K562 (cell line): ENCODE measurements at regions not wholly inside any gene's neighbourhood (a gene's known extent, or its start where the extent isn't known, plus 50 kb on each side); places are given as distances from the start of the nearest gene placed in this dataset.

Source experiments
- CBFA2T3 ChIP-seq: fragments of 450-650 bp; IDR thresholded peaks from 2 replicates; pipeline ENCODE4 v1.6.1; 2017
- CSDE1 ChIP-seq, 2 experiments: fragments of 450-650 bp; IDR thresholded peaks; 2 replicates each; pipeline ENCODE4 v1.6.1; 2016; ENCODE audit warnings: mild to moderate bottlenecking in 1 of 2
- FOXJ3 ChIP-seq: sonication (generic); formaldehyde crosslinking; IDR thresholded peaks from 2 replicates; pipeline ENCODE4 v1.4.0; 2020; ENCODE audit warnings: mild to moderate bottlenecking, missing genetic modification reagents
- MTA2 ChIP-seq: fragments of 450-650 bp; IDR thresholded peaks from 2 replicates; pipeline ENCODE4 v1.6.1; 2016; ENCODE audit warnings: low read depth
- POLR2B ChIP-seq: fragments of 450-650 bp; IDR thresholded peaks from 2 replicates; pipeline ENCODE4 v1.6.1; 2018; ENCODE audit warnings: low read depth; ENCODE audit not compliant: partially characterized antibody
- RBM22 ChIP-seq: fragments of 200-400 bp; formaldehyde crosslinking; IDR thresholded peaks from 2 replicates; pipeline ENCODE4 v1.6.1; 2018; ENCODE audit warnings: low read length, low read depth; ENCODE audit not compliant: poor library complexity, severe bottlenecking
- SAP30 ChIP-seq: fragments of 200-600 bp; sonication (generic); IDR thresholded peaks from 2 replicates; pipeline ENCODE4 v1.6.1; 2012; ENCODE audit warnings: borderline replicate concordance, low read depth, mild to moderate bottlenecking, moderate library complexity, low read length, control low read depth, inconsistent platforms; ENCODE audit not compliant: insufficient read depth, poor library complexity, severe bottlenecking
- TEAD1 ChIP-seq, 2 experiments: fragments of 450-650 bp in 1 of 2; sonication (generic) in 1 of 2; formaldehyde crosslinking; IDR thresholded peaks; 2 replicates each; pipeline versions ENCODE4 v1.4.0 to v1.8.0; 2020 to 2022; ENCODE audit warnings: mild to moderate bottlenecking in 2 of 2, missing genetic modification reagents in 1 of 2
- THRAP3 ChIP-seq: fragments of 450-650 bp; IDR thresholded peaks from 2 replicates; pipeline ENCODE4 v1.6.1; 2016; ENCODE audit warnings: mild to moderate bottlenecking, inconsistent platforms, borderline replicate concordance
- YBX1 ChIP-seq: fragments of 450-650 bp; IDR thresholded peaks from 2 replicates; pipeline ENCODE4 v1.7.1; 2016; ENCODE audit warnings: mild to moderate bottlenecking
- ZNF217 ChIP-seq: sonication (generic); formaldehyde crosslinking; IDR thresholded peaks from 2 replicates; pipeline ENCODE4 v1.8.0; 2022; ENCODE audit warnings: mild to moderate bottlenecking, missing genetic modification reagents
- TF ChIP-seq, protein P1 (sequence below), 2 experiments: IDR thresholded peaks; 2 replicates each; pipeline ENCODE4 v1.6.1; 2011; ENCODE audit warnings: borderline replicate concordance in 1 of 2, control low read depth in 1 of 2, low read depth in 1 of 2, low read length in 1 of 2, mild to moderate bottlenecking in 1 of 2, mixed read lengths in 1 of 2, moderate library complexity in 1 of 2; ENCODE audit not compliant: insufficient read depth in 1 of 2, insufficient read length in 1 of 2, poor library complexity in 1 of 2, severe bottlenecking in 1 of 2; ENCODE audit errors: extremely low read depth in 1 of 2
- TF ChIP-seq, protein P2 (sequence below), 2 experiments: fragments of 150-350 bp in 1 of 2; IDR thresholded peaks; 2 replicates each; pipeline ENCODE4 v1.6.1; 2012 to 2016; ENCODE audit warnings: low read depth in 2 of 2, low read length in 2 of 2, mild to moderate bottlenecking in 1 of 2, moderate library complexity in 1 of 2
- TF ChIP-seq, protein P3 (sequence below), 2 experiments: fragments of 450-650 bp; IDR thresholded peaks; 2 replicates each; pipeline ENCODE4 v1.6.1; 2018; ENCODE audit warnings: mild to moderate bottlenecking in 2 of 2, low read depth in 1 of 2; ENCODE audit not compliant: partially characterized antibody in 2 of 2
- TF ChIP-seq, protein P4 (sequence below): IDR thresholded peaks from 3 replicates; pipeline ENCODE4 v1.6.1; 2011; ENCODE audit warnings: borderline replicate concordance, mild to moderate bottlenecking; ENCODE audit not compliant: insufficient read length, insufficient read depth

DNA sequence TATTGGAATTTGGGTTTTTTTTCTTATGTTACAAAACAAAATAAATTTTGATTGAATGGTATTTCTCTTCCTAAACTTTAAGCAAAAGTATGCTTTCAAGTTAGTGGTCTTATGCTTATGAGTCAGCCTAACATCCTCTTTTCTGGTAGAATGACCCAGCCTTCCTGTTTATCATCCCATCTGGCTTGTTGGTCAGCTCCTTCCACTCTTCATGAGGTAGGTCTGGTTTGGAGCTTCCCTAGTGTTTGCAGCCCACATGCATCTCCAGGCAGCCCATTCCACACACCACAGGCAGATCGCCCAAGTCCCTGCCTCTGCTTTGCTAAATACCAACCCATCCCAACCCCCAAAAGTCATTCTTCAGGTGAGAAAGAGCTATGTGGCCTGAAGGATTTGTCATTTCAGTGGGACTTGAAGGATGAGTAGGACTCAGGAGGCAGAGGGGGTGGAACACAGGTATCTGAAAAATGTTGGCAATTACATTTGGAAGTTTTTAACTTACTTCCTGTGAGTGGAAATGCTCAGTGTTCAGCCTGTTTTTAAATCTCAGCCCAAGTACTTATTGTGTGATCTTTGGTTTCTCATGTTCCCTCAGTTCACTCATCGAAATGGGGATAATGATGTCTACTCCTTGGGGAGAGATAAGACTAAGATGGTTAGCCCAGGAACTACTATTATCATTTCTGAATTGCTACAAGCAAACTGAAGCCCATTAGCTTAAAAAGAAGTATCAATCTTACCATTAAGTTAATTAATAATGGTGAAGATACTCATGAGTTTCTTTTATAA, 294.0 kb downstream of the ADGB start (continued):
- TF ChIP-seq, protein P1, sequence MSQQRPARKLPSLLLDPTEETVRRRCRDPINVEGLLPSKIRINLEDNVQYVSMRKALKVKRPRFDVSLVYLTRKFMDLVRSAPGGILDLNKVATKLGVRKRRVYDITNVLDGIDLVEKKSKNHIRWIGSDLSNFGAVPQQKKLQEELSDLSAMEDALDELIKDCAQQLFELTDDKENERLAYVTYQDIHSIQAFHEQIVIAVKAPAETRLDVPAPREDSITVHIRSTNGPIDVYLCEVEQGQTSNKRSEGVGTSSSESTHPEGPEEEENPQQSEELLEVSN (IDR thresholded peaks at IDR 0.05; ENCODE audit: borderline replicate concordance in 1 of 2, extremely low read depth in 1 of 2, insufficient read depth in 1 of 2, insufficient read length in 1 of 2, low read depth in 1 of 2, low read length in 1 of 2, poor library complexity in 1 of 2, severe bottlenecking in 1 of 2), result peak in 1 of 2 experiments; percentile 35
- TF ChIP-seq THRAP3 (peak; percentile 57; the same call in 1 of the 2 replicates), YBX1 (no peak), SAP30 (no peak), CSDE1 (IDR thresholded peaks at IDR 0.05) (0 out of 4 replicates have a peak, but pooled peaks of 1 of the 2 experiments have one; percentile 37), MTA2 (peak; percentile 23; the same call in 1 of the 2 replicates), TEAD1 (CRISPR knock-in tag; IDR thresholded peaks at IDR 0.05) (peak; percentile 31 to 70; a peak in 3 of 4 replicates), FOXJ3 (CRISPR knock-in tag) (no peak), ZNF217 (CRISPR knock-in tag) (no peak), CBFA2T3 (peak; percentile 27; the same call in 1 of the 2 replicates), RBM22 (no peak), POLR2B (peak; percentile 78)
- TF ChIP-seq, protein P2, sequence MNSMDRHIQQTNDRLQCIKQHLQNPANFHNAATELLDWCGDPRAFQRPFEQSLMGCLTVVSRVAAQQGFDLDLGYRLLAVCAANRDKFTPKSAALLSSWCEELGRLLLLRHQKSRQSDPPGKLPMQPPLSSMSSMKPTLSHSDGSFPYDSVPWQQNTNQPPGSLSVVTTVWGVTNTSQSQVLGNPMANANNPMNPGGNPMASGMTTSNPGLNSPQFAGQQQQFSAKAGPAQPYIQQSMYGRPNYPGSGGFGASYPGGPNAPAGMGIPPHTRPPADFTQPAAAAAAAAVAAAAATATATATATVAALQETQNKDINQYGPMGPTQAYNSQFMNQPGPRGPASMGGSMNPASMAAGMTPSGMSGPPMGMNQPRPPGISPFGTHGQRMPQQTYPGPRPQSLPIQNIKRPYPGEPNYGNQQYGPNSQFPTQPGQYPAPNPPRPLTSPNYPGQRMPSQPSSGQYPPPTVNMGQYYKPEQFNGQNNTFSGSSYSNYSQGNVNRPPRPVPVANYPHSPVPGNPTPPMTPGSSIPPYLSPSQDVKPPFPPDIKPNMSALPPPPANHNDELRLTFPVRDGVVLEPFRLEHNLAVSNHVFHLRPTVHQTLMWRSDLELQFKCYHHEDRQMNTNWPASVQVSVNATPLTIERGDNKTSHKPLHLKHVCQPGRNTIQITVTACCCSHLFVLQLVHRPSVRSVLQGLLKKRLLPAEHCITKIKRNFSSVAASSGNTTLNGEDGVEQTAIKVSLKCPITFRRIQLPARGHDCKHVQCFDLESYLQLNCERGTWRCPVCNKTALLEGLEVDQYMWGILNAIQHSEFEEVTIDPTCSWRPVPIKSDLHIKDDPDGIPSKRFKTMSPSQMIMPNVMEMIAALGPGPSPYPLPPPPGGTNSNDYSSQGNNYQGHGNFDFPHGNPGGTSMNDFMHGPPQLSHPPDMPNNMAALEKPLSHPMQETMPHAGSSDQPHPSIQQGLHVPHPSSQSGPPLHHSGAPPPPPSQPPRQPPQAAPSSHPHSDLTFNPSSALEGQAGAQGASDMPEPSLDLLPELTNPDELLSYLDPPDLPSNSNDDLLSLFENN (IDR thresholded peaks at IDR 0.05; ENCODE audit: low read depth in 2 of 2, low read length in 2 of 2), result peak in 1 of 2 experiments; percentile 80; a peak in 2 of 4 replicates
- TF ChIP-seq, protein P3, sequence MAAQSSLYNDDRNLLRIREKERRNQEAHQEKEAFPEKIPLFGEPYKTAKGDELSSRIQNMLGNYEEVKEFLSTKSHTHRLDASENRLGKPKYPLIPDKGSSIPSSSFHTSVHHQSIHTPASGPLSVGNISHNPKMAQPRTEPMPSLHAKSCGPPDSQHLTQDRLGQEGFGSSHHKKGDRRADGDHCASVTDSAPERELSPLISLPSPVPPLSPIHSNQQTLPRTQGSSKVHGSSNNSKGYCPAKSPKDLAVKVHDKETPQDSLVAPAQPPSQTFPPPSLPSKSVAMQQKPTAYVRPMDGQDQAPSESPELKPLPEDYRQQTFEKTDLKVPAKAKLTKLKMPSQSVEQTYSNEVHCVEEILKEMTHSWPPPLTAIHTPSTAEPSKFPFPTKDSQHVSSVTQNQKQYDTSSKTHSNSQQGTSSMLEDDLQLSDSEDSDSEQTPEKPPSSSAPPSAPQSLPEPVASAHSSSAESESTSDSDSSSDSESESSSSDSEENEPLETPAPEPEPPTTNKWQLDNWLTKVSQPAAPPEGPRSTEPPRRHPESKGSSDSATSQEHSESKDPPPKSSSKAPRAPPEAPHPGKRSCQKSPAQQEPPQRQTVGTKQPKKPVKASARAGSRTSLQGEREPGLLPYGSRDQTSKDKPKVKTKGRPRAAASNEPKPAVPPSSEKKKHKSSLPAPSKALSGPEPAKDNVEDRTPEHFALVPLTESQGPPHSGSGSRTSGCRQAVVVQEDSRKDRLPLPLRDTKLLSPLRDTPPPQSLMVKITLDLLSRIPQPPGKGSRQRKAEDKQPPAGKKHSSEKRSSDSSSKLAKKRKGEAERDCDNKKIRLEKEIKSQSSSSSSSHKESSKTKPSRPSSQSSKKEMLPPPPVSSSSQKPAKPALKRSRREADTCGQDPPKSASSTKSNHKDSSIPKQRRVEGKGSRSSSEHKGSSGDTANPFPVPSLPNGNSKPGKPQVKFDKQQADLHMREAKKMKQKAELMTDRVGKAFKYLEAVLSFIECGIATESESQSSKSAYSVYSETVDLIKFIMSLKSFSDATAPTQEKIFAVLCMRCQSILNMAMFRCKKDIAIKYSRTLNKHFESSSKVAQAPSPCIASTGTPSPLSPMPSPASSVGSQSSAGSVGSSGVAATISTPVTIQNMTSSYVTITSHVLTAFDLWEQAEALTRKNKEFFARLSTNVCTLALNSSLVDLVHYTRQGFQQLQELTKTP (IDR thresholded peaks at IDR 0.05; ENCODE audit: low read depth in 1 of 2, partially characterized antibody in 2 of 2), result peak; percentile 88 to 94
- TF ChIP-seq, protein P4, sequence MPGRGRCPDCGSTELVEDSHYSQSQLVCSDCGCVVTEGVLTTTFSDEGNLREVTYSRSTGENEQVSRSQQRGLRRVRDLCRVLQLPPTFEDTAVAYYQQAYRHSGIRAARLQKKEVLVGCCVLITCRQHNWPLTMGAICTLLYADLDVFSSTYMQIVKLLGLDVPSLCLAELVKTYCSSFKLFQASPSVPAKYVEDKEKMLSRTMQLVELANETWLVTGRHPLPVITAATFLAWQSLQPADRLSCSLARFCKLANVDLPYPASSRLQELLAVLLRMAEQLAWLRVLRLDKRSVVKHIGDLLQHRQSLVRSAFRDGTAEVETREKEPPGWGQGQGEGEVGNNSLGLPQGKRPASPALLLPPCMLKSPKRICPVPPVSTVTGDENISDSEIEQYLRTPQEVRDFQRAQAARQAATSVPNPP, result no peak
